ENCODE measurements at regions not wholly inside any gene's neighbourhood (a gene's known extent, or its start where the extent isn't known, plus 50 kb on each side); places are given as distances from the start of the nearest gene placed in this dataset.

DNA sequence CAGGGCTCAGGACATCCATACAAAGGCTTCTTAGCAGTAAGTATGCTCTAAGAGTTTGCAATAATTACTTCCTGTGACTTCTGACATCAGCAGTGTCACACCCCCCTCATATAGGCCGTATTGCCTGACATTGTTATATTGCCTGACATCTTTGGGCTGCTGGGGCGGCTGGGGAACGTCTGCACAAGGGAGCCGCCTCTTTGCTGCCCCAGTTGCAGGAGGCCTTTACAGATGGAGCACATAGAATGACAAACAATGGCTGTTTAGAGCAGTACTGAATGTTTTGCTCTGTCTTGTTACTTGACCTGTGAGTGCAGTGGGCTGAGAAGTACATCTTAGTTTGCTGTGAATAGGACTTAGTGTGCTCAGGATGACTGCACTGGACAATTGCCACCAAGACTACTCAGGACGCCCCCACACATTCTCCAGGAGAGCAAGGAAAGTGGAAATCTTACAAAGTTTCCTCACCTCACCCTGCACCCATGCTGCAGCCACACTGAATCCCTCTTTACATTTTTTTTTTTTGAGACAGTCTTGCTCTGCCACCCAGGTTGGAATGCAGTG lies 65.4 kb upstream of the SPOCK1 start:
- no peak overlapping the region for H3K4me3 ChIP-seq
- WGBS = 54% methylated on average over 5 of the region's 5 CpGs
- TF ChIP-seq POLR2A (IDR thresholded peaks at IDR 0.05; ENCODE audit: low read depth) (no peak), POLR2AphosphoS5 (IDR thresholded peaks at IDR 0.05) (no peak), EP300 (IDR thresholded peaks at IDR 0.05) (no peak)
- TF ChIP-seq, protein P1, sequence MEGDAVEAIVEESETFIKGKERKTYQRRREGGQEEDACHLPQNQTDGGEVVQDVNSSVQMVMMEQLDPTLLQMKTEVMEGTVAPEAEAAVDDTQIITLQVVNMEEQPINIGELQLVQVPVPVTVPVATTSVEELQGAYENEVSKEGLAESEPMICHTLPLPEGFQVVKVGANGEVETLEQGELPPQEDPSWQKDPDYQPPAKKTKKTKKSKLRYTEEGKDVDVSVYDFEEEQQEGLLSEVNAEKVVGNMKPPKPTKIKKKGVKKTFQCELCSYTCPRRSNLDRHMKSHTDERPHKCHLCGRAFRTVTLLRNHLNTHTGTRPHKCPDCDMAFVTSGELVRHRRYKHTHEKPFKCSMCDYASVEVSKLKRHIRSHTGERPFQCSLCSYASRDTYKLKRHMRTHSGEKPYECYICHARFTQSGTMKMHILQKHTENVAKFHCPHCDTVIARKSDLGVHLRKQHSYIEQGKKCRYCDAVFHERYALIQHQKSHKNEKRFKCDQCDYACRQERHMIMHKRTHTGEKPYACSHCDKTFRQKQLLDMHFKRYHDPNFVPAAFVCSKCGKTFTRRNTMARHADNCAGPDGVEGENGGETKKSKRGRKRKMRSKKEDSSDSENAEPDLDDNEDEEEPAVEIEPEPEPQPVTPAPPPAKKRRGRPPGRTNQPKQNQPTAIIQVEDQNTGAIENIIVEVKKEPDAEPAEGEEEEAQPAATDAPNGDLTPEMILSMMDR (IDR thresholded peaks at IDR 0.05) = no peak
- H3K4me1 ChIP-seq = peaks cover 0 to 14% (median 2%) of the 10 kb centered on the region in 4 donors
- no peak overlapping the region for H3K27ac ChIP-seq (replicated peaks in 1 of 4)
- intact Hi-C loops (cut with DNase I) = no loop called here
- peak; percentile 26 for DNase-seq (ENCODE audit: extremely low spot score)
- no peaks in the 10 kb centered on the region for H3K36me3 ChIP-seq
- no peaks in the 10 kb centered on the region for H3K9me3 ChIP-seq
- no peaks in the 10 kb centered on the region for H3K27me3 ChIP-seq

DNA sequence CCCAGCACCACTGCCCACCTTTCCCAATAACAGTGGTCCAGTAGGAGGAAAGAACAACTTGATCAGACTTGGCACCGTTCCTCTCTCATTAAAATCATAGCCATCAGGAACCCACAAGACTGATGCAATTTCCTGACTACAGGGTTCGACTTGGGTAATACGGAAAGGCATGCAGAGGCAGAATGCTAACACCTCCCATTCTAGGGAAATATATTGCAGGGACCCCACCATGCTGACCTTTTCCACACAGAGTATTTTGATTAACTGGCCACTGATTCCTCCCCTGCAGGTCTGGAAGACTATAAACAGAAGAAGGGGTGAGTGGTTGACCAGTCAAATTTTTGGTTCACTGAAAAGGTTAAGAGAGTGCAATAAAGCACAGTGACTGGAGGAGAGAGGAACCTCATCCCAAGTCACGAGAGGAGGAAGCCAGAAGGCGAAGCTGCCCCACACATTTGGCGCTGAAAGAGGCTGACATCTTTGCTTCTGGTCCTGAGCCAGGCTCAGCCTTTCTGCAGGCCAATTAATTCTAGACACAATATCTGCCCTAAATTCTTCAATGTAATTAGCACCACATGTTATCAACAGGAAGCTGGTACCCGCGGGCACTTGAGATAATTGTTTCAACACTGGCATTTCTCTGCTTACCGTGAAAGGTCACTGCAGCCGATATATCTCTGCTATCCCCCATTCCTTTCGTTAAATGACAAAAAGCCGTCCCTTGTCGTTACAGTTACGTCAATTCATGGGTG lies 64.7 kb upstream of the SPOCK1 start:
- Histone ChIP-seq H3K27me3 (no peaks in the 10 kb centered on the region), H3K27ac (replicated peaks in 1 of 4) (no peak overlapping the region), H3K36me3 (no peaks in the 10 kb centered on the region), H3K4me1 (peaks cover 0 to 14% (median 2%) of the 10 kb centered on the region in 4 donors), H3K4me3 (no peak overlapping the region), H3K9me3 (no peaks in the 10 kb centered on the region)
- TF ChIP-seq EP300 (IDR thresholded peaks at IDR 0.05) = no peak
- TF ChIP-seq, protein P1 (IDR thresholded peaks at IDR 0.05) = no peak
- no peak for TF ChIP-seq POLR2A (IDR thresholded peaks at IDR 0.05; ENCODE audit: low read depth)
- no peak for TF ChIP-seq POLR2AphosphoS5 (IDR thresholded peaks at IDR 0.05)
- 73% methylated on average over 14 of the region's 14 CpGs for WGBS
- intact Hi-C loops (cut with DNase I) = no loop called here
- DNase-seq (ENCODE audit: extremely low spot score) = peak; percentile 55

DNA sequence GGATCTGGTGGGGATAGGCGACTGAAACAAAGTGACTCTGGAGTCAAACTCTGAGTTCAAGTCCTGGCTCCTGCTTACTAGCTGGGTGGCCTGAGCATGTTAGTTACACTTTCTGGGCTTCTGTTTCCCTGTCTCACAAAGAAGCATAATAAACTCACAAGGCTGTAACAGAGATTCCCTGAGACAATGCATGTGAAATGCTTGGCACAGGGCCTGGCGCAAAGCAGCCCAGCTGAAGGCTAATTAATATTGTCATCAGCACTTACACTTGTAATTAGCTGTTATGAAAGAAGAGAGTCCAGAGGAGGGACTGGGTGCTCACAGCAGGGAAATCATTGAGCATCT lies 64.1 kb upstream of the SPOCK1 start:
- intact Hi-C loops (cut with DNase I) = no loop called here
- peak; percentile 31 for DNase-seq (ENCODE audit: extremely low spot score)
- Histone ChIP-seq H3K27ac (replicated peaks in 1 of 4) (no peak overlapping the region), H3K9me3 (no peaks in the 10 kb centered on the region), H3K27me3 (no peaks in the 10 kb centered on the region), H3K4me1 (peaks cover 0 to 14% (median 2%) of the 10 kb centered on the region in 4 donors), H3K4me3 (no peak overlapping the region), H3K36me3 (no peaks in the 10 kb centered on the region)
- 74% methylated on average over 2 of the region's 2 CpGs for WGBS
- TF ChIP-seq POLR2A (IDR thresholded peaks at IDR 0.05; ENCODE audit: low read depth) = no peak
- TF ChIP-seq POLR2AphosphoS5 (IDR thresholded peaks at IDR 0.05) = no peak
- TF ChIP-seq, protein P1 (IDR thresholded peaks at IDR 0.05) = no peak
- TF ChIP-seq EP300 (IDR thresholded peaks at IDR 0.05) = no peak

DNA sequence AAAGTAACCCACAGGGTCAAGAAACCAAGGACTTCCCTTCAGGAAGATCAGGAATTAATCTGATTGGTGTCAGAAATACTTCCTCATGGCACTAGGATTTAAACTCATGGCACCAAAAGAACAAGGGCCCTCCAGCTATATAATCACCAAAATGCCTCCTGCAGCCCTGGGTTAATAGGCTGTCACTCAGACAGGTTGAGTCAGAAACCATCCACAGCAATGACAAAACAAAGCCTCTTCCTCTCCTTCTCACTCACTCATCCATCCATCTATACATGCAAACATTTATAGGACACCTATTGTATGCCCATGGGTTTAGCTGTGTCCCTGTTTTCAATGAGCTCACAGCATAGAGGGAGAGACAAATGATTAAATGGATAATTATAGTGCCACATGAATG lies 62.5 kb upstream of the SPOCK1 start:
- intact Hi-C loops (cut with DNase I) = no loop called here
- Histone ChIP-seq H3K4me3 (no peak overlapping the region), H3K27ac (replicated peaks in 1 of 4) (no peak overlapping the region), H3K4me1 (peaks cover 0 to 14% (median 2%) of the 10 kb centered on the region in 4 donors), H3K36me3 (no peaks in the 10 kb centered on the region), H3K27me3 (no peaks in the 10 kb centered on the region), H3K9me3 (no peaks in the 10 kb centered on the region)
- TF ChIP-seq POLR2AphosphoS5 (IDR thresholded peaks at IDR 0.05) = no peak
- peak; percentile 91 for DNase-seq (ENCODE audit: extremely low spot score)

DNA sequence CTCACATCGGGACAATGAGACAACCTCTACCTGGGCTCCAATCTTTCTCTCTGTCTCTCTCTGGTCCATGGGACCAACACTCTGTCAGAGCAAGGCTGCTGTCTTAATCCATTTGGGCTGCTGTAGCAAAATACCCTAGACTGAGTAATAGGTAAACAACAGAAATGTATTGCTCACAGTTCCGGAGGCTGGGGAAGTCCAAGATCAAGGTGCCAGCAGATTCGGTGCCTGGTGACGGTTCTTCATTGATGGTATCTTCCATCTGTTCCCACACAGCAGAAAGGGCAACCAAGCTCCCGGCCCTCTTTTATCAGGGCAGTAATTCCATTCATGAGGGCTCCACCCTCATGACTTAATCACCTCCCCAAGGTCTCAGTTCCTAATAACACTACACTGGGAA lies 61.3 kb upstream of the SPOCK1 start:
- Histone ChIP-seq H3K4me3 (no peak overlapping the region), H3K27ac (replicated peaks in 1 of 4) (no peak overlapping the region), H3K4me1 (peaks cover 0 to 14% (median 2%) of the 10 kb centered on the region in 4 donors), H3K36me3 (no peaks in the 10 kb centered on the region), H3K27me3 (no peaks in the 10 kb centered on the region), H3K9me3 (no peaks in the 10 kb centered on the region)
- intact Hi-C loops (cut with DNase I) = no loop called here
- DNase-seq (ENCODE audit: extremely low spot score) = peak; percentile 79
- TF ChIP-seq POLR2A (IDR thresholded peaks at IDR 0.05; ENCODE audit: low read depth) (no peak), EP300 (IDR thresholded peaks at IDR 0.05) (no peak), POLR2AphosphoS5 (IDR thresholded peaks at IDR 0.05) (no peak)
- TF ChIP-seq, protein P1 (IDR thresholded peaks at IDR 0.05) = no peak
- 88% methylated on average over 5 of the region's 5 CpGs for WGBS
